HepG2 (cell line): ENCODE measurements at regions not wholly inside any gene's neighbourhood (a gene's known extent, or its start where the extent isn't known, plus 50 kb on each side); places are given as distances from the start of the nearest gene placed in this dataset.

Experiments used
- EZH2 ChIP-seq: conservative IDR thresholded peaks from 2 replicates; pipeline ENCODE4 v1.6.1; 2012; ENCODE audit warnings: mild to moderate bottlenecking, low read depth, low read length, moderate library complexity
- MAX ChIP-seq: IDR thresholded peaks from 2 replicates; pipeline ENCODE4 v1.6.1; 2012; ENCODE audit warnings: inconsistent platforms
- POLR2AphosphoS5 ChIP-seq: IDR thresholded peaks from 2 replicates; pipeline ENCODE4 v1.6.1; 2012; ENCODE audit warnings: low read depth, low read length
- TEAD2 ChIP-seq: sonication (generic); formaldehyde crosslinking; IDR thresholded peaks from 2 replicates; pipeline ENCODE4 v1.9.0; 2021; ENCODE audit warnings: missing genetic modification reagents
- TF ChIP-seq, protein P1 (sequence below): sonication (generic); formaldehyde crosslinking; IDR thresholded peaks from 2 replicates; pipeline ENCODE4 v1.4.0; 2020; ENCODE audit warnings: missing genetic modification reagents, borderline replicate concordance

DNA sequence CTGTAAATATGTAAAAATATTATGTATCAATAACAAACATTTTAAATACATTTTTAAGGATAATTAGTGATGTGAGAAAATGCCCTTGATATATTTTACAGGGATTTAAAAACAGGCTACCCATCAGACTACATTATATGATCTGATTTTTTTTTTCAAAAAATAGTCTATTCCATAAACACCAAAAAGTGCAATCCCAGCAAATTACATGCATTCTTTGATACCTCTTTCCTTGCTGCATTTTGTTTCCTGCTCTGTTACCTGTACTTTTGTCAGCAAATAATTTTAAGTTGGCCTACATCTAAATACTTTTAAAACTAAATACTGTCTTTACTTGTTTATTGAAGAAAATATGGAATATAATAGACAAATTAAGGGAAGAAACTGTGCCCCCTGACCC is 306.2 kb upstream of the ARID1B start:
- TF ChIP-seq, protein P1, sequence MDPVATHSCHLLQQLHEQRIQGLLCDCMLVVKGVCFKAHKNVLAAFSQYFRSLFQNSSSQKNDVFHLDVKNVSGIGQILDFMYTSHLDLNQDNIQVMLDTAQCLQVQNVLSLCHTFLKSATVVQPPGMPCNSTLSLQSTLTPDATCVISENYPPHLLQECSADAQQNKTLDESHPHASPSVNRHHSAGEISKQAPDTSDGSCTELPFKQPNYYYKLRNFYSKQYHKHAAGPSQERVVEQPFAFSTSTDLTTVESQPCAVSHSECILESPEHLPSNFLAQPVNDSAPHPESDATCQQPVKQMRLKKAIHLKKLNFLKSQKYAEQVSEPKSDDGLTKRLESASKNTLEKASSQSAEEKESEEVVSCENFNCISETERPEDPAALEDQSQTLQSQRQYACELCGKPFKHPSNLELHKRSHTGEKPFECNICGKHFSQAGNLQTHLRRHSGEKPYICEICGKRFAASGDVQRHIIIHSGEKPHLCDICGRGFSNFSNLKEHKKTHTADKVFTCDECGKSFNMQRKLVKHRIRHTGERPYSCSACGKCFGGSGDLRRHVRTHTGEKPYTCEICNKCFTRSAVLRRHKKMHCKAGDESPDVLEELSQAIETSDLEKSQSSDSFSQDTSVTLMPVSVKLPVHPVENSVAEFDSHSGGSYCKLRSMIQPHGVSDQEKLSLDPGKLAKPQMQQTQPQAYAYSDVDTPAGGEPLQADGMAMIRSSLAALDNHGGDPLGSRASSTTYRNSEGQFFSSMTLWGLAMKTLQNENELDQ (CRISPR knock-in tag), result no peak
- TF ChIP-seq POLR2AphosphoS5 (no peak), MAX (no peak), TEAD2 (no peak), EZH2 (no peak)
